Suprapubic skin (tissue), 3 donors: ENCODE measurements at regions not wholly inside any gene's neighbourhood (a gene's known extent, or its start where the extent isn't known, plus 50 kb on each side); places are given as distances from the start of the nearest gene placed in this dataset.

ENCODE experiments used
- CTCF ChIP-seq, 2 donors: fragments of 200-600 bp in 1 of 2; fragments of 450-650 bp in 1 of 2; sonication (generic) in 1 of 2; IDR thresholded peaks; one replicate each; pipeline ENCODE4 v1.5.1; 2016 to 2019; ENCODE audit warnings: antibody characterized with exemption in 2 of 2, mild to moderate bottlenecking in 1 of 2, moderate library complexity in 1 of 2
- EP300 ChIP-seq: sonication (generic); formaldehyde crosslinking; IDR thresholded peaks from one replicate; pipeline ENCODE4 v1.6.1; 2017; ENCODE audit warnings: antibody characterized with exemption

GRCh38 chr22:23437779-23438178 is 142.3 kb downstream of the IGLL1 start:
- TF ChIP-seq CTCF (IDR thresholded peaks at IDR 0.05): no peak
- TF ChIP-seq EP300: no peak
